GM12865 (cell line): ENCODE measurements at regions not wholly inside any gene's neighbourhood (a gene's known extent, or its start where the extent isn't known, plus 50 kb on each side); places are given as distances from the start of the nearest gene placed in this dataset.
A peak's percentile ranks its signal among the peaks of the same experiment; 100 is the strongest.
"Not testable (repeated sequence)": the region's sequence is repeated elsewhere in the genome, so short reads cannot be mapped to it uniquely, and the experiment has no call there.

Experiments used
- DNase-seq: peaks from one replicate; pipeline ENCODE4 v3.0.0; 2010; ENCODE audit warnings: low read depth
- H3K4me3 ChIP-seq: 2 replicates; pipeline ENCODE4 v1.5.1; 2011; ENCODE audit warnings: mild to moderate bottlenecking, low read depth, low read length, control low read depth

DNA sequence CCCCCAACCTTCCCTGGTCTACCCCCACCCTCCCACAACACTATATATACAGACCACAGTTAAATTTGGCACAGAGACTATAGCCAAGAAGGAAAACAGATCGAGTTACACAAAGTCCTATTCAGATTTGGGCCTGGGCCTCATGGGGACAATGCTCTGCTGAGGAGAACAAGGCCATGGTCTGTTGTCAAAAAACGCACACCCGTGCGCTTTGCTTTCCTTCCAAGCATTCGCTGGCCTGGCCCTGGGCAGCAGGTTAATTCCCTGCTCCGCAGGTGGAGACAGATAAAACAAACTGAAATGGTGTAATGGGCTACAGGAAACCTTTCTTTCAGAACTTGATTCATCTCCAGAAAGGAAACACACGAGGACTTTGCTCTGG is 256.2 kb downstream of the BCL2L11 start:
- DNase-seq, H3K4me3 ChIP-seq: not testable (repeated sequence)

DNA sequence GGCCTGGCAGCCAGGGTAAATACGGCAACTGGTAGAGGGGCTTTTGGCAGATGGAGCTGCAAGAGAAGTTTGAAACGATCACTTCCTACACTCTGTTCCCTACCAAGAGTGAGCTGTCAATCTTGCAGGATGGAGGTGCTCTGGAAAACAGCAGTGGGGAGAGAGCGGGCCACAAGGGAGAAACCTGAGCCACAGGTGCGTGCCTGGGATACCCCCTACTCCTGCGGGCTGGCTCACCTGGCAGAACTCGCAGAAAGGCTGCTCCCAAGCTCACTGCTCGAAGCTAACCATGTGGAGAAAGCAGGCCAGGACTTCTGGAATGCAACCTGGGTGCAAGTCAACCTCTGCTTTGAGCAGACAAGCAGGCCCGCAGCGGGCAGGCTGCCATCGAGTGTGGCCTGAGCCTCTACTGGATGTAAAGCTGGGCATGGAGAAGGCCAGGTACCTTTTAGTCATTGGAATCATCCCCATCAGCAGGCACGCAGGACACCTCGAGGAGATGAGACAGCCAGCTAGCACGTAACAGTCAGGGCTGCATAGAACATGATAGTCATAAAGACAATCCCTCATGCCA is 256.8 kb downstream of the BCL2L11 start:
- DNase-seq, H3K4me3 ChIP-seq: not testable (repeated sequence)

DNA sequence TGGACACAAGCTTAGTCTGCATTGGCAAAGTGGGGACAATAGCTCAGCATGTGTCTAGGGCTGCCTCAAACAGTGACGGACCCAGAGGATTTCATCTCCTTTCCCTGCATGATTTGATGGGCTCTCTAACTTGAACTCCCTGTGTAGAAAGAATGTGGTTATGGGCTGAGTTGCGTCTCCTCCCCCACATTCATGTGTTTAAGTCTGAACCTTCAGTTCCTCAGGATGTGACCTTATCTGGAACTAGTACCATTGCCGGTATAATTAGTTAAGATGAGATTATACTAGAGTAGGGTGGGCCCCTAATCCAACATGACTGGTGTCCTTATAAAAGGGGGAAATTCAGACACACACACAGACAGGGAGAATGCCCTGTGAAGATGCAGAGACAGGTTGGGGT is 257.6 kb downstream of the BCL2L11 start:
- DNase-seq, H3K4me3 ChIP-seq: not testable (repeated sequence)

DNA sequence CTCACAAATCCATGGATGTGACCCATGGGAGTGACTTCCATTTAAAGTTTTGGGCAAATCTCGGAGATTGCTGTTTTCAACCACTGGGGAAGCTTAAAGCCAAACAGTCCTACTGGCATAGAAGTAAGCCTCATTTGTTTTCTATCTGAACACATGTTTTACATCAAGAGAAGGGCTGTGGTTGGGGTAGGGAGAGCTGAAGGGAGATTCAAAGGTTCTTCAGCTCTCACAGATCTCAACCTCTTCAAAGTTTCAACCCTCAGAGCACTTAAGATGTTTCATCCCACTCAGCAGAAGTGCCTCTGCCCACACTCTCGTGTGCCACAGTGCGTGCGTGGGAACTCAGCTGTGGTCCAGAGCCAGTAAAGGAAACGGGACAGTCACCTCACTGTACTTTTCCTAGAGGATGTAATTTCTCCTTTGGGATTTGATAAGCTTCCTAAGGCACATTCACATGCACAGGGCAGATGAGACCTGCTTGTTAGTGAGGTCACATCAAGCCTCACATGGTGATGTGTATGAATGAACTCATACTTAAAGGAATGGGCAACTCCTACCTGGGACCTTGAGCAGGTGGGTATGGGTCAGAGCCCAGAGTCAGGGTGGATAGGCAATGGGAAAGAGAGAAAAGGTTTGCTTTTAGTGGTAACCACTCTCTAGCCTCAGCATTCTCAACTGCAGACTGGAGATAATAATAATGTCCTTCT is 260.2 kb downstream of the BCL2L11 start:
- not testable (repeated sequence) for DNase-seq, H3K4me3 ChIP-seq

DNA sequence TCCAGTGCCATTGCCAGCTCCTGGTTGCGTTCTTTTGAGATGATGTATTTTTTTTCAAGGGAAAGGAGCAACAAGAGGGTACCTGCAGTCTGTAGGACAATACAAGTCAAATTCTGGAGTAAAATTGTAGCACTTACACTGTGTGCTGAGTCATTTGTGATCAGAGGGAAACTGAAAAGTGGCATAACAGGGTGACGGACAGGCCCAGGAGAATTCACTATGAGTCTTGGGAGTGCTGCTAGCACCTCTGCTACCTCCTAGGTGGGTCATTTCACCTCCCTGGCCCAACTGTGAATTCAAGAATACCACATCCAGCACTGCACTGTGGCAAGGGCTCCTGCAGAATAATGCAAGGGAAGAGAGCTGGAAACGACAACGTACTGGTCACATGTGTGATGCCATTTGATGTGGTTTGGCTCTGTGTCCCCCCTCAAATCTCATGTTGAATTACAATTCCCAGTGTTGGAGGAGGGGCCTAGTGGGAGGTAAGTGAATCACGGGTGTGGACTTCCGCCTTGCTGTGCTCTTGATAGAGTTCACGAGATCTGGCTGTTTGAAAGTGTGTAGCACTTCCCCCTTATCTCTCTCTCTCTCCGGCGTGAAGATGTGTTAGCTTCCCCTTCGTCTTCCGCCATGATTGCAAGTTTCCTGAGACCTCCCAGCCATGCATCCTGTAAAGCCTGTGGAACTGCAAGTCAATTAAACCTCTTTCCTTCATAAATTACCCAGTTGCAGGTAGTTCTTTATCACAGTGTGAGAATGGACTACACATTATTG is 261.0 kb downstream of the BCL2L11 start:
- DNase-seq, H3K4me3 ChIP-seq: not testable (repeated sequence)

DNA sequence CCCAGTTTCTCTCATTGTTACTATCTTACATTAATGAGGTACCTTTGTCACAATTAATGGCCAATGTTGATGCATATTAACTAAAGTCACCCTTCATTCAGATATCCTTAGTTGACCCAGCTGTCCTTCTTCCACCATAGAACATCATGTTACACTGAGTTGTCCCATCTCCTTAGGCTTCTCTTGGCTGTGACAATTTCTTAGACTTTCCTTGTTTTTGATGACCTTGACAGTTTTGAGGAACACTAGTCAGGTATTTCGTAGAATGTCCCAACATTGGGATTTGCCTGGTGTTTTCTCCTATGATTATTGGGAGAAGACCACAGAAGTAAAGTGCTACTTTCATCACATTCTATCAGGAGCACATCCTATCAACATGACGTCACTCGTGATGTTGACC is 261.8 kb downstream of the BCL2L11 start:
- H3K4me3 ChIP-seq, DNase-seq: not testable (repeated sequence)

DNA sequence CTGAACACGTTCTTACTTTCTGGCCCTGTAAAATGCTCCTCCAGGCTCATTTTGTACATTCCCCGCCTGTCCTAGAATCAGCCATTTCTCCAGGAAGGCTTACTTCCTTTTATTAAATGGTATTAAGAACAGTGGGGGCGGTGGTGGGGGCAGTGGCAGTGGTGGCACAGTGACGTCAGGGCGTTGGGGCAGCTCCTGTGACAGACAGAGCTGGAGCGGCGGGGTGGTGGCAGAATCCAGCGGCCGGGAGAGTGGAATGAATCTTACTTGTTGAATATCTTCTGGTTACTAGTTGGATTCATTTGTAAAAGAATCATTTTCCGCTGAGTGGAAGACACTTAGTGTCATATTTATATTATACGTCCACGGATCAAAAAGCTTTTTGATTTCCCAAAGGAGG is 262.6 kb downstream of the BCL2L11 start:
- not testable (repeated sequence) for H3K4me3 ChIP-seq, DNase-seq

DNA sequence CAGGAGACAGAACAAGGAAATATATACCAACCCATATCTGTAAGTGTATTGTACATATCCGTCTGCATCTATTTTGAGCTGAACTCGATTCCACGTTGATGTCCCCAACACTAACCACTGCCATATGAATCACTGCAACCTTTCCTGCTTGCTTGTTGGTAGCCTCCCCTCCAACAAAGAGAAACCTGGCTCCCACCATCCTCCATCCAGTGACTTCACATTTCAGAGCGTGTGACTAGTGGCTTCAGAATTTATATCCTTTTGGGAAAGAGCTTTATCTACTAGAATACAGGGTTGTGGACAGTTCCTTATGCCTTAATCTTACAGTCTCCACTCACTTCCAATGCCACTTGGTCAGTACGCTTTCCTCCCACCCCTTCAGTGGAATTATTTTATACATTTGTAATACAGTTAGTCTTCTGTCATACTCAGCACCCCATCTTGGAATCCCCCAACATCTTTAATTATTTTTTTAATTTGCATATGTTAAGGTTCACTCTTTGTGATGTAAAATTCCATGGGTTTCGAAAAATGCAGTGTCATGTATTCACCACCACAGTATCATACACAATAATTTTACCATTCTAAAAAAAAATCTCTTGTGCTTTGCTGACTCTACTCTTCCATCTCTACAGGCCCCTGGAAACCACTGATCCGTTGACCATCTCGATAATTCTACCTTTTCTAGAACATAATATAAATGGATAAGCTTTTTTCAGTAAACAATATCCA is 264.7 kb downstream of the BCL2L11 start:
- not testable (repeated sequence) for DNase-seq, H3K4me3 ChIP-seq

DNA sequence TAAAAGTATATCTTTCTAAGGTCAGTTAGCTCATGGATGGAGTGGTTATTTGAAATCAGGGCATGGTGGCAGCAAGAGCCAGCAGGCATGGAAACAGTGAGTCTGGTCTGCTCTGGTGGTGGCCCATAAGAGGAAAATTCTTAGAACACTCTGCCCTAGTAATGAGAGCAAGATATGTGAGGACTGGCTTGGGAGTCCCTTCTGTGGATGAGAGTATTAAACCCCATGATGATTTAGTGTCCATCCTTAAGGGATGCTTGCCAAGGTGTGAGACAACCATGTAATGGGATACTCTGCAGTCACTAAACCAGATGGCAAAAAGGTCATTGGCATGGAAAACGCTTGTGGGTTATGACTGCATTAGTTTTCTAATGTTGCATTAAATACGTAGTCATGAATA is 269.9 kb downstream of the BCL2L11 start:
- not testable (repeated sequence) for DNase-seq, H3K4me3 ChIP-seq

DNA sequence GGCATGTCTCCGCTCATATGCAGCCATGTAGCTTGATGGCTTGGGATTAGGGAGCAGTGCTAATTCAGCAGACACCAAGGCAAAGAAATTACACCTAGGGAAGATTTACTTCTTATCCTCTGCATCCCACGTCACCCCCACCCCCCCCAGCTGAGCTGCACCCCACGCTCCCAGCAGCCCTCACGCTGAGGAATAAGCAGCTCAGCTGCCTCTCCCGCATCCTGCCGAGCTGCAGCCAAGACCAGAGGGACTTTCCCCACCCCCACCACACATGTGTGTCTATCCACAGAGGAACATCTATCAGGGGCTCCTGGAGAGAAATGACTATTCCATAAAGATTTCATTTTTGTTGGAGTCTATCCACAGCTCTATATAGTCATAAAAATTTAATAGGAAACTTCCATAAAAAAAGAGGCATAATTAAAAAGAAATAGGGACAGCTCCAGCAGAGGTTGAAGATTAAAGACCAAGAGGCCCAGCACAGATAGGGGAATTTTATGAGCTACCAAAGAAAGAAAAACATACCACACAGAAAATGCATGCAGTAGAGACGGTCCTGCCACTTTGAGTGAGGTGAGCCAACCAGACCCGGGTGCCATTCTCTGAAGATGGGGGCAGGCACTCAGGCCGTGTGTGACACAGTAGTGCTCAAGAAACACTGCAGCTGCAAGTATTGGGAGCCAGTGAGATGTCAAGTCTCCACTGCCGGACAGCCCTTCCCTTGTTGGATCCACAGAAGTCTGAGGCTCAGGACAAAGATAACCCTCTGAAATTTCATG is 274.8 kb downstream of the BCL2L11 start:
- H3K4me3 ChIP-seq, result not testable (repeated sequence)
- peak; percentile 2 for DNase-seq

DNA sequence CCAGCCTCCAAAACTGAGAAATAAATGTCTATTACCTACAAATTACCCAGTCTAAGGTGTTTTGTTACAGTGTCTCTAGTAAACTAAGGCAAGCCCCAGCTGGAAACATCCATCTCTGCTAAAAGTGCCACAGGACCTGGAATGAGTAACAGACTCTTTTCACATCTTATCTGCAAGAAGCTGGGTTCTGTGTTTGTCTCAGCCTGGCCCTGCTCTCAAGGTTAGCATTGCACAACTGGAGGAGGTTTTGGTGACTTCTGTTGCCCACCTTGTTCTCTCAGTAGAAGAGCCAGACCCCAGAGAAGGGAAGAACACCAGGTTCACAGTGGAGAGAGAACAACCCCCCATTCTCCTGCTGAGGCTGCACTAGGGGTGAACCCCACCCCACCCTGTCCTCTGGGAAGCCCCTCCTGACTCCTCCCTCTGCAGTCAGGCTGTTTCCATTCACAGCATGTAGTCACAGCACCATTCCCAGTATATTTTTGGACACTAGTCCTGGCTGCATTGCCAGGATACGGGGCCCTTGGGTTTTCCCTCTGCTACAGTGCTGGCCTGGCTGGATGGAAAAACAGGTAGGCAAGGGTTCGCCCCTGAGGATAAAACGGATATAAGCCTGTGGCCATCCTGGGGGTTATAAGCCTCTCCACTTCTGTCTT is 280.0 kb downstream of the BCL2L11 start:
- not testable (repeated sequence) for DNase-seq, H3K4me3 ChIP-seq

DNA sequence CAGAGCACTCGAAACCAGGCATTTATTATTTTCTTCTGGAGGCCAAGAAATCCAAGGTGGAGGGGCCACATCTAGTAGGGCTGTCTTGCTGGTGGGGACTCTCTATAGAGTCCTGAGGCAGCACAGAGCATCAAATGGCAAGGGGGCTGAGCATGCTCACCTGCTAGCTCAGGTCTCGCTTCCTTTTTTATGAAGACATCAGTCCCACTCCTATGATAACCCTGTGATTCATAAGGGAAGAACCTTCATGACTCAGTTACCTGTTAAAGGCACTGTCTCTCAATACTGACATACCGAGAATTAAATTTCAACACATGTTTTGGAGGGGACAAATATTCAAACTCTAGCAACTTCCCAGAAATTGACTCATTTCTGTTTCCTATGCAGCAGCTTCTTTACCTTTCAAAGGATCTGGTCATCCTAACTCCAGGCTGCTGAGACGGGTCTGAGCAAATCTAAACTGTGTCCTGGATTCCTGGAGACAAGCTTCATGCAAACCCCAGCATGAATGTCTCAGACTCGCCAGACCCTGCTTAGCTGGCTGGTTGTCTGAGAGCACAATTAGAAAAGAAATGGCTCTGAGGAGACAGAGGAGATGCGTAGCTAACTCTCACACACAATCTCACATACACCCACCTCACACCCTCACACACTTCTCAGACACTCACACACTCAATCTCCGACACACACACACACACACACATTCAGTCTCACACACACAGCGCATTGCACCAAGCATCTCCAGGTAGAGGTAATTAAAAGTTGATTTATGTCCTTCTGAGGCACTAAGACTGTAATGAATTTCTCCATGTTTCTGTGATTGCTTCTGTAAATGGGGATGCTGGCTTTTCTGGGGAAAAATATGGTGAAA is 280.8 kb downstream of the BCL2L11 start:
- not testable (repeated sequence) for H3K4me3 ChIP-seq, DNase-seq

DNA sequence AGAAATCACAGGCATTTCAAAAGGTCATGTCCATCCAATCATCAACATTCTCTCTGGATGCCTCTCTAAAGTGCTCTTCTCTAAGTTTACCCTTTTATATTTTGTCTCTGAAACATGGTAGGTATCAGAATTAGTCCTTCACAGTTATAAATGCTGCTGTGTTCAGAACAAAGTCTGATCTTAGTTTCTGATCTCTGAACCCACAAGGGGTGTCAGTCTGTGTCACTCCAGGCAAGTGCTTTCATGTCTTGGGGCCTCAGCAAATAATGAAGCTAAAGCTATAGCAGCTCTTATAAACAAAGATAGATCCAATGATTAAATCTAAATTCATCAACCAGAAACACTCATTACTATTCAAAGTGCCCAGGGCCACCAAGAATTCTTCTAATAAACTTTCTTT is 281.7 kb downstream of the BCL2L11 start:
- H3K4me3 ChIP-seq, DNase-seq: not testable (repeated sequence)

DNA sequence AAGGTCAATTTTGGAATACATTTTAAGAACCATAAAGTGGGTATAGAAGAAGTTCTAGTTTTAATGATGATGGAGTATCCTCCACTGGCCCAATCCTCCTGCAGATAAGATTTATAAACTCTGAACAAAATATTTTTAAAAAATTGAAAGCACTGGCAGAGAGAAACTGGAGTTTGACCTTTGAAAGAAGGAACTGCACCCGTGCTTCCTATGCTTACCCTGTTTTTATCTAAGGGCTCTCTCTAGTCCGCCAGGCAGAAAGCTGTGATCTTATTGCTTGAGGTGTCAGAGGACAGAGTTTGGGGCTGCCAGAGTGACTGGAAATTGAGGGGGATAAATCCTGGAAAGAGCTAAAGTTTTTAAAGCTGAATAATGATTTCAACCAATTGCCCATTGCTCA is 282.6 kb downstream of the BCL2L11 start:
- H3K4me3 ChIP-seq, DNase-seq: not testable (repeated sequence)

DNA sequence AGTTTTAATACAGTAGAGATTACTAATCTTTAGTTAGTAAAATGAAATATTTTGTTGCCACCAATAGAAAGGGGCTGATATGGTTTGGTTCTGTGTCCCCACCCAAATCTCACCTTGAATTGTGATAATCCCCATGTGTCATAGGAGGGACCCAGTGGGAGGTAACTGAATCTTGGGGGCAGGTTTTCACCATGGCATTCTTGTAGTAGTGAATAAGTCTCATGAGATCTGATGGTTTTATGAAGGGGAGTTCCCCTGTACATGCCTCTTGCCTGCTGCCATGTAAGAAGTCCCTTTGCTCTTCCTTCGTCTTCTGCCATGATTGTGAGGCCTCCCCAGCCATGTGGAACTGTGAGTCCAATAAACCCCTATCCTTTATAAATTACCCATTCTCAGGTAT is 285.9 kb downstream of the BCL2L11 start:
- H3K4me3 ChIP-seq, DNase-seq: not testable (repeated sequence)

DNA sequence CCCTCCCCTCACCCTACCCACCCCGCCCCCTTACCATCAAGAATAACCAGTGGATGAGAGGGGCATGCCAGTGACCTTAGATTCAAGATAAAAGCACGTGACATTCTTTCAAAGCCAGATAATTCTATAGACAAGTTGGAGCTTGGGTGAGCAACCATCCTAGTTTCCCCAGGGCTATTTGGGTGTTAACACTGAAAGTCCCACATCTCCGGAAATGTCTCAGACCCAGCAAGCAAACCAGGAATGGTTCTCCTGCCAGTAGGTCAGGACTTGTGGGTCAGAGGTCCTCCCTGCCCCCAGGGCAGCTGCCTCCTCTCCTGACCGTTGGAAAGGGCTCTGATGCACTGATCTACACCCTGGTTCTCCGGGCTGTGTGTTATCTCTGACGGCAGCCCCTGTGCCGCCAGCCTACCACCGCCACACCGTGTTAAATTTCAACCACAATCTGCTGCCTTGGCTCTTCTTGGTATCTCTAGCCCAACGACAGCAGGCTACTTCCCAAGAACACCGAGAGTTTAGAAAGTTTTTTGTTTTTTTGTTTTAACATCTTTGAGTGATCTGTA is 287.0 kb downstream of the BCL2L11 start:
- DNase-seq, result not testable (repeated sequence)

DNA sequence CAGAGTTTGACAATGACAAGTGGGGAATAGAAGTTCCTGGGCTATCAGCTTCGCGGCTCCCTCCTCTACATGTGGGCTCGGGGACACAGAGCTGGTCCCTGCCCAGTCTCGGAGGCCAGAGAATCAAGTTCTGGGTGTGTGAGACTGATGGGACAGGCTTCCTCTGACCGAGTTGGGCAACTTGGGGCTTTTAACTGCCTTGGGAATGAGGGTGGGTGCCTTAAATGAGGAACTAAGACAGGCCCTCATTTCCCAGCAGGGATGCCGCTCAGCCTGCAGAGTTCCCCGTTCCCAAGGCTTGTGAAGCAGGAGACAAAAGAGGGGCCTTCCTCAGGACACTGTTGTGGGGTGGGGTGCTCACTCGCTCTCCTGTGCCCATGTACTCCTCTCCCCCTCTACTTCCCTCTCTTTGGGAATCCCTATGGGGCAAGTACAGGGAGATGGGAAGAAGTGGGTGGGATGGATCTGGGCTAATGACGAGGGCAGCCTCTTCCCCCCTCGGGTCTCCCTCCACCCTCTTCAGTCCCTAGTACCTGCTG is 290.2 kb downstream of the BCL2L11 start:
- H3K4me3 ChIP-seq, DNase-seq: not testable (repeated sequence)

More for the DNA sequence above, 287.0 kb downstream of the BCL2L11 start:
- H3K4me3 ChIP-seq, result not testable (repeated sequence)
